ENCODE measurements at regions not wholly inside any gene's neighbourhood (a gene's known extent, or its start where the extent isn't known, plus 50 kb on each side); places are given as distances from the start of the nearest gene placed in this dataset.

DNA sequence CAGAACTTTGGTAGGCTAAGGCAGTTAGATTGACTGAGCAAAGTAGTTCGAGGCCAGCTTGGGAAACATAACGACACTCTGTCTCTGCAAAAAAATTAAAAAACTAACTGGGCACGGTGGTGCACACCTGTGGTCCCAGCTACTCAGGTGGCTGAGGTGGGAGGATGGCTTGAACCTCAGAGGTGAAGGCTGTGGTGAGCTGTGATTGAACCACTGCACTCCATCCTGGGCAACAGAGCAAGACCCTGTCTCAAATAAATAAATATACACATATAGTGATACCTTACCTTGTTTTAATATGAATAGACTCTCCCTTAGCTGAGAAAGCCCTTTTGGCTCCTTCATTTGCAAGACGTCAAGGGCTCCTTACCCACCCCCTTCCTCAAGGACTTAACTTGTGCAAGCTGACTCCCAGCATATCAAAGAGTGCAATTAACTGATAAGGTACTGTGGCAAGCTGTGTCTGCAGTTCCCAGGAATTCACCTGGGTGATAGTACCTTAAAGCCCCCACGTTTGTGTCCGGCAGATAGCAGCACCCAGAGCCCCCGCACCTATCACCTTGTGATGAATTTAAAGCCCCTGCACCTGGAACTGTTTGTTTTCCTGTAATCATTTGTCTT, 655.6 kb upstream of the GALNTL6 start:
- DNase-seq (no peak), ATAC-seq (no peak)

DNA sequence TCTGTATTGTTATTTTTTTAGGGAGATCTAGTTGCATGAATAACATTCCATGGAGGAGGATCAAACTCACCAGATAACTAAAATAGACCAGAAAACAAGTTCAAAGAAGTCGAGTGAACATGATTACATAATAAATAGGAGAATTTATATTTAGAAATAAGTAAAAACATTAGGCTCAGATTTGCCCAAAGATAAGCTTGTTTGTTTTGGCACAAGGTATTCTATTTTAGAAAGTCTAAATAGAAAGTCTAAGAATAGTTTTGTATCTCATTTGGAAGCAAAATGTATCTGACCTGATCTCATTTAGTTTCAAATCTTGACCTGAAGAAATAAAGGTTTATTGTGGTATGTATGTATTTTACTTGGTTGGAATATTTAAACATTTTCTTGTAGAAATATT, 670.6 kb upstream of the GALNTL6 start:
- DNase-seq, result no peak
- ATAC-seq, result no peak

DNA sequence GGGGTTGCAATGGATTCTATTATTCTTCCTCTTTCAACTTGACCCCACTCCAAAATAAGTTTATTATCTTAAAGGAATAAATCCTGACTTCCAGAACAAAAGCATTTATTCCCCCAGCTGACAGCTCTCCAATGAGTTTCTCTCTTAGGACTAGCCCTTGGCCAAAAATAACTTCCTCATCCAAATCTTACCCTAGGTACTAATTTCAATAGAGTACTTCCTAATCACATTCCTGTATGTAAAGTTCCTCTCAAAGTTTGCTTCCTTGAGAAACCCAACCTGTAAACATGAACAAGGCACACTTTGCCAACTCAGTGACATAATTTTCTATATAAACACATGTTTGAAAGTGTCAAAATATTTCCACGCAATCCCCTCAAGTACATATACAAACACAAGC, 671.2 kb upstream of the GALNTL6 start:
- ATAC-seq (no peak), DNase-seq (no peak)

DNA sequence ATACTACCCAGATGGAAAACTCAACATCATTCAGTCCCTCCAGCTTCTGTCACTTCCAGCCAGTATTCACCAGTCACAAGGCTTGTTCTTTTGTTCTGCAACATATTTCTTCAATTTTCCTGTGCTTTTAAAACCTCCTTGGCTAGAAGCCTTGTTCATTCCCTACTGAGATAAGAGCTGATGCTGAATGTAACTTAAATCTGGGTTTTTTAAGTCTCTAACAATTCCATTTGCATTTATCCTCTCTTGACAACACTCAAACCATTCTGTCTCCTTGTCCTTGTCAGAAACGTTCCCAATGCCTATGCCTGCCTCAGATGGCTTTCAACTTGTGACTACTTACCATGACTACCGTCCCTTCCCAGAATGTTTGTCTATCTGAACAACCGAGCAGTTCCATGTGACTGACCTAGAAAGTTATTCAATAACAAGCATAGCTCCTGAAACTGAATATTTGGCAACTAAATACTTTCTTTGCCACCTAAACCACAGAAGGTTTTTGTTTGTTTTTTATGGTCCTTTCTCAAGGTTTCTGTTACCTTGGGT, 682.9 kb upstream of the GALNTL6 start:
- no peak for ATAC-seq
- no peak for DNase-seq

DNA sequence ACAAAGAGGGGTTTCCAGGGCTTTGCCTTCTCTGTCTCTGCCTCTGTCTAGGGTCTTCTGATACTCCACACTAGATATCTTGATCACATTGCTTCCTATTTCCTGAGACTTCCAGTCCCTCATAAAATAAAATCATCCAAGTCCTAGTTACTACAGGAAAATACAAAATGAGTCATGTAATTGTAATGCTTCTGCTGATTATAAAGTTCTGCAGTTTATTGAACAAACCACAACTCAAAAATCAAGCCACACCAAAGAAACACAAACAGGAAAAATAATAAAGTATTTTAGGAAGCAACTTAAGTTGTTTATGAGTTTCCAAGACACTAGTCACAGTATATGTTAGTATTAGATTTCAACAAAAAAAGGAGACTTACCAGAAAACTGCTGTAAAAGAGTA, 695.1 kb upstream of the GALNTL6 start:
- no peak for DNase-seq
- no peak for ATAC-seq

DNA sequence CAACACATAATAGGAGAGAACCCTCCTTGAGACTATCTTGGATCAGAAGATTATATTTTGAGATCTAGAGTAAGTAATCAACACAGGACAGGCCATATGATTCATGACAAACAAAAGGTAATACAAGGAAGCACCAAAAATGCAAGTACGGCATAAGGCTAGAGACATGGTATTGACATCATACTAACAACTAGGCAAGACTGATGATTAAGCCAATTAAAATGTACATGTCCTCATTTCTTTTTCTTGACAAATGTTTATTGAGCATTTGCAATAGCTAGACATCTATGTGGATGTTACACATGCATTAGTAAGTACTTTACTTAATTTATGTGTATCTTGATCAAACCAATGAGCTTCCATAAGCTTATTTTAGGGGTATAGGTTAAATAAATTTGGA, 695.7 kb upstream of the GALNTL6 start:
- DNase-seq (no peak), ATAC-seq (no peak)

DNA sequence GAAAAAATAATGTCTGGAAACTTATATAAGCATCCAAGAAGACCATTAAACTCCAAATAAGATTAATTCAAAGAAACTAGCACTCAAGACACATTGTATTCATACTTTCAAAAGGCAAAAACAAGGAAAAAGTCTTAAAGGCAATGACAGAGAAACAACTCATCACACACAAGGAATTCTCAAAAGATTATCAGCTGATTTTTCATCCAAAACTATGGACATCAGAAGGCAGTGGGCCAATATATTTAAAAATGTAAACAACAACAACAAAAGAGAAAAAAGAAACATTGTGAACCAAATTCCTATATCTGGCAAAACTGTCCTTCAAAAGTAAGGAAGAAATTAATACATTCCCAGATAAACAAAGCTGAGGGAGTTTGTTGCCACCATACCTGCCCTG, 711.4 kb upstream of the GALNTL6 start:
- DNase-seq (no peak), ATAC-seq (no peak)

DNA sequence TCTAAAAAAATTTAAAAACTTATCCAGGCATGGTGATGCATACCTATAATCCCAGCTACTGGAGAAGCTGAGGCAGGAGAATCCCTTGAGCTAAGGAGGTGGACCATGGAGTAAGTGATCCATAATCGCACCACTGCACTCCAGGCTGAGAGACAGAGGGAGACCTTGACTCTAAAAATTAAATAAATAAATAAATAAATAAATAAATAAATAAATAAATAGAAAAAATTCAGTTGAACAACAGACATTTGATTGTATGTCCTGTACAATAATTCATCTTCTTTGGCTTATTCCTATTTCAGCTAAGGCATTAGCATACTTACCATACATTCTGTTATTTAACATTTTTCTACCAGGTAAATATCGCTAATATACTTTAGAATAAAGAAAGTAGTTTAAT, 726.1 kb upstream of the GALNTL6 start:
- DNase-seq (no peak), ATAC-seq (no peak)

DNA sequence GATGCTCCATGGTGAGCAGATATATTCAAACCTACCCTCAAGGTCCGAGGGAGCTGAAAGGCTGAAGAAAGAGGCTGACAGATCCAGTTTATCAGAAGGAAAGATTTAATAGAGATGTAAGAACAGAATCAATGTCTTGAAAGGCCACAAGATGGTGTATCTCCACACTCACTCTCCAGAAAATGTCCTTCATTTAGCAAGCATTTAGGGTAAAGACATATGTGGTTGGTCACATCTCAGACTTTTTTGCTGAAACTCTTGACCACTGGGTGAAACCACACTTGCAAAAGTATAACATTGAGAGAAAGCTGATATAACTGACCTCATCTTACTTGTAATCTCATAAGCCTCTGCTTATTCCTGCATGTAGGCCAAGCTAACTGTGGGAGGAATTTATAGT, 745.8 kb upstream of the GALNTL6 start:
- ATAC-seq (no peak), DNase-seq (no peak)

DNA sequence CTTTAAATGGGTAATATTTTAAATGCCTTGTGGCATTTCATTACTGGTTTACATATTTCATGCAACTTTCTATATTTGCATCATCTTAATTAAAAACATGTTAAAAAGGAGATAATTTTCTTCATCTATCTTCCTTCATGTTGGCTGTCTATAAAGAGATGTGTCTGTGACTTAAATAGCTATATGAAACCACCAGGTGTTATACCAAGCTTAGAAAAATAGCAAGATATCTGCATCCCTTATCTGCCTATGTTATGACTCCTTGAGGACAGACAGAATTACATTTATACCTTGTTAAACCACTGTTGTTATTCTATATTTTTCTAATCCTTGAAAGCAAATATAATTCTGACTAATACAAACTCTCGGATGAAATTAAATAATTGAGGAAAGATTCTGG, 763.8 kb upstream of the GALNTL6 start:
- no peak for DNase-seq
- no peak for ATAC-seq

DNA sequence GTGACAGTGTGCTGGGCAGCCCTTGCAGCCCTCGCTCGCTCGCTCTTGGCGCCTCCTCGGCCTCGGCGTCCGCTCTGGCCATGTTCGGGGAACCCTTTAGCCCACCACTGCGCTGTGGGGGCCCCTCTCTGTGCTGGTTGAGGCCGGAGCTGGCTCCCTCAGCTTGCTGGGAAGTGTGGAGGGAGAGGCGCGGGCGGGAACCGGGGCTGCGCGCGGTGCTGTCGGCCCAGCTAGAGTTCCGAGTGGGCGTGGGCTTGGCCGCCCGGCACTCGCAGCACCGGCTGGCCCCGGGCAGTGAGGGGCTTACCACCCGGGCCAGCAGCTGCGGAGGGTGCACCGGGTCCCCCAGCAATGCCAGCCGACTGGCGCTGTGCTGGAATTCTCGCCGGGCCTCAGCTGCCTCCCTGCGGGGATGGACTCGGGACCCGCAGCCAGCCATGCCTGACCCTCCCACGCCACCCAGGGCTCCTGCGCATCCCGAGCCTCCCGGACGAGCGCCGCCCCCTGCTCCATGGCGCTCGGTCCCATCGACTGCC, 770.1 kb upstream of the GALNTL6 start:
- ATAC-seq (no peak), DNase-seq (no peak)

DNA sequence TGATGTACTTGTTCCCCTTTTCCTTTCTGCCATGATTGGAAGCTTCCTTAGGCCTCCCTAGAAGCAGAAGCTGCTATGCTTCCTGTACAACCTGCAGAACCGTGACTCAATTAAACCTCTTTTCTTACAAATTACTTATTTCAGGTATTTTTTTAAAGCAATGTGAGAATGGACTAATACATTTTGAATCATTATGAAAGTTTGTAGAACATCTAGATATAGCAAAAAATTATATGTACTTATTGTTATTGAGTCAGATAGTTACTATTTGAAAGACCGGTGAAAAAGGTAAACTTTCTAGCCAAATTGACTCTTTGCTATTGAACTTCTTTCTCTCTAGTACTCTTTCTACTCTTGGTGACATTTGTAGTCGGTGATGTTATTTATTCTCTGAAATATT, 777.3 kb upstream of the GALNTL6 start:
- DNase-seq (no peak), ATAC-seq (no peak)

DNA sequence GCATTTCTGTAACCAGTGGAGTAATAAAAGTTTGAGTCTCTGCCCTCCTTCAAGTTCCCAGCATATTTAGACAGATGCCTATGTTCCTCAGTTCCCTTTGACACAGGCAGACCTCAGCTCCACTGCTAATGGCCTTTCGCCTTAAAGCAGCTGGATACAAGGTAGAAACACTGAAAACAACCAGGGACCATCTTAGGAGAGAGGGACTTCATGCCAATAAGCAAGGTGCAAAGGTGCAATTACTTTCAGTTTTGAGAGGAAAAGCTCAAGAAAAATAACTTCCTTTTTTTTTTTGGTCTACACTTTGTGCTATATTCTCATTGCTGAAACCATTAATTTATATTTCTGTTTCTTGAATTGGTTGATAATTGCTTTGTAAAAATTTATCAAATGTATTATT, 781.9 kb upstream of the GALNTL6 start:
- ATAC-seq (no peak), DNase-seq (no peak)

DNA sequence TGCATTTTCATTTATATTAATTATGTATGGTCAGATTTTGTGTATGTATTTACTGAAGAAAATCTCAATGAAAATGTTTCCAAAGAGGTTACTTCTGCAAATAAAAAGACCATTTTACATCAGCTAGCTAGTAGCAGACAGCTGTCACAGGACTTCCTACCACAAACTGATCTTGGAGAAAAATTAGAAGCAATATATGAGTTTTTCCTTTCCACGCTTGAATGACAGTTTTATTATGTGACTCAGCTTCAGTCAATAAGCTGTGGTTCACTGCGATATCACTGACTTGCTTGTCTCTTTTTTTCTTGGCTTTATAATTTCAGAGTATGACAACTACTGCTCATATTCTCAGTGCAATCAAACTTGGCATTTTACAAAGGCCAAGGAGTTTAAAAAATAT, 787.4 kb upstream of the GALNTL6 start:
- DNase-seq (no peak), ATAC-seq (no peak)

DNA sequence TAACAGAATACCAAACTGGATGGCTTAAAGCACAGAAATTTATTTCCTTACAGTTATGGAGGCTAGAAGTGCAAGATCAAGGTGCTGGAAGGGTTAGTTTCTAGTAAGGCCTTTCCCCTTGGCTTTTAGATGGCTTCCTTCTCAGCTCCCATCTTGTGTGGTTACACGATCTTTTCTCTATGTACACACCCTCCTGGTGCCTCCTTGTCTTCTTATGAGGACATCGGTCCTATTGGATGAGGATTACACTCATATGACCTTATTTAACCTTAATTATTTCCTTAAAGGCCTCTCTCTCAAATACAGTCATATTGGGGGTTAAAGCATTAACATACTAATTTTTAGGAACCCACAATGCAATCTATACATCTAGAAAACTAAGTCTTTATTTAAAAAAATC, 787.9 kb upstream of the GALNTL6 start:
- DNase-seq (no peak), ATAC-seq (no peak)

DNA sequence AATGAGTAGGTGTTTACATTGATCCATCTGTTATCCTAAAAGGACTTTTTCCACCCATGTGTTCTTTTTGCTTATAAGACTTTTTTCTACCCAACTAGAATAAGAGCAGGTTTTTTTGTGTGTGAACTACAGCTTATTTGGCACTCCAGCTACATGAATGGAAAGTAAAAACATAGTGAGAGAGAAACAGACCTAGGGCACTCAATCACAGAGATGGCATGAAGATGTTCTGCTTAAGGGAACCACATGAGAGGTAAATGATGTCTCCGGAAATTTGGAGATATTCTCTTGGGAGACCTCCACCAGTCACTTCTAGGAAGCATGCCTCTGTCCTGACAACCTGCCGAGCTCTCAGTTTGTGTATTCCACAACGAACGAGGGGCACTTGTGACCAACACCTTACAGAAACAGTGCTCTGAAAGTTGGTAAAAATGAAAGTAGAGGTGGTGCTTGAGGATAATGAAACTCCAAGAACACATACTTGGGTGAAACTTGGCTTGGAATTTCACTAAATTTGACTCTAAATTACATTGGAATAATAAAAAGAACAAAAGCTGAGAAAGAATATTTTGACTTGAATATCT, 788.4 kb upstream of the GALNTL6 start:
- no peak for DNase-seq
- ATAC-seq, result no peak

DNA sequence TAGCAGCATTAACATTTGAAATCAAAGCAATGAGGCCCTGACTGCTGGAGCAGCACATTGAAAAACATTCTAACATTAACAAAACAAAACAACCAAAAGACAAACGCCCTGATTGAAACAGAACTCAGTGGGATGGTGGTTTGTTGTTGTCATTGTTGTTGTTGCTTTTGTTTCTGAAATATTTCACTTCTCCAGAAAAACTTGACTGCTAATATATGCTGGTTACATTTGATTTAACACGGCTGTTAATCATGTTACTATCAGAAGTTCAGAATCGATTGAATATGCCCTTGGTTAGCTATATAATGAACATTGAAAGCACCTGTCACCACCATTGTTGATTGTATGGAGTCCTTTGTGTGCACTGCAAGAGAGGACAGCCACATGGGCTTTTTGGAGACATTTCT, 790.4 kb upstream of the GALNTL6 start:
- ATAC-seq (no peak), DNase-seq (no peak)

DNA sequence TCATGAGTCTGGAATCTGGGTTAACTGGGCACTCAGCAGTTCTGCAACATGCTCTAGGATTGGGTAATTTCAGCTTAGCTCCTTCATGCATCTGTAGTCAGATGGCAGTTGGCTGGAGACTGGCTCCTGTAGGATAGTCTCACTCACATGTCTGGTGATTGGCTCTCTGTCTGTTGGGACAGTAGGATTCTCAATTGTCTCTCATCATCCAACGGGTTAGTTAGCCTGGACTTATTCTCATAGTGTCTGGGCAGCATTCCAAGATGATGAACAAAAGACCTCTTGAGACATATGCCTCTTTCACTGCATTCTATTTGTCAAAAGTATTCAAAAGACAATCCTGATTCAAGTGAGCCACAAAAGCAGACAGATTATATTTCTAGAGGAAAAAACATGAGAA, 795.6 kb upstream of the GALNTL6 start:
- DNase-seq, result no peak

DNA sequence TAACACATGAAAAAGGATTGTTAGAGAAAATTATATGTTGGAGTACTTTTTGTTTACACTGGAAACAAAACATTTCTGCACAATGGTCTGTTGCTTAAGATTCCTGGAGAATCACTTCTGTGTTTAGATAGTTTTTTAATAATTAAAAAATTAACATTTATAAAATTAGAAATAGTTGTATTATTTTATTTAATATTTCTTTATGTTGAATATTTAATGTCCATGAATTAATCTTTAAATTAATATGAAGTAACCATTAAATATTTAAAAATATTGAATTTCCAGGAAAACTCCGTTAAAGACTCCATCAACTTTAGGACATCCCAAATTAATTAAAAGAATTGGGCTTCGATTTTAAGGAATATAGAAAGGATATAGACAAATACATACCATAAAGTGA, 797.1 kb upstream of the GALNTL6 start:
- DNase-seq (no peak), ATAC-seq (no peak)

More for the DNA sequence above, 795.6 kb upstream of the GALNTL6 start:
- no peak for ATAC-seq

DNA sequence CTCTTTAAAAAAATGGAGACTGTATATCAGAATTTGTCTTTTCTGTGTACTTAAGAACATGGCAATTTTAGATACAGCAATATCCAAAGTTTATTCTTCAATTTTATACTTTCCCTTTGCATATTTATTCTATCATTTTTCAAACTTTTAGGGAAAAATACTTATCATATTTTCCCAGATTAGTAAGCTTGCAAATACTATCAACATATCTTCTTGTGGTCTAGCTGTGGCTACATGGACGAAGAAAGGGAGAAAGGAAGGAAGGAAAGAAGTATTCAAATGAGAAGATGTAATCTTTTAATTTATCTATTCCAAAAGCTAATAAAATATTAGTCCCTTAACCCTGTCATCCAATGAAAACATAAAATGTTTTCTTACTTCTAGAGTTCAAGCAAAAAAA, 797.8 kb upstream of the GALNTL6 start:
- no peak for ATAC-seq
- no peak for DNase-seq

DNA sequence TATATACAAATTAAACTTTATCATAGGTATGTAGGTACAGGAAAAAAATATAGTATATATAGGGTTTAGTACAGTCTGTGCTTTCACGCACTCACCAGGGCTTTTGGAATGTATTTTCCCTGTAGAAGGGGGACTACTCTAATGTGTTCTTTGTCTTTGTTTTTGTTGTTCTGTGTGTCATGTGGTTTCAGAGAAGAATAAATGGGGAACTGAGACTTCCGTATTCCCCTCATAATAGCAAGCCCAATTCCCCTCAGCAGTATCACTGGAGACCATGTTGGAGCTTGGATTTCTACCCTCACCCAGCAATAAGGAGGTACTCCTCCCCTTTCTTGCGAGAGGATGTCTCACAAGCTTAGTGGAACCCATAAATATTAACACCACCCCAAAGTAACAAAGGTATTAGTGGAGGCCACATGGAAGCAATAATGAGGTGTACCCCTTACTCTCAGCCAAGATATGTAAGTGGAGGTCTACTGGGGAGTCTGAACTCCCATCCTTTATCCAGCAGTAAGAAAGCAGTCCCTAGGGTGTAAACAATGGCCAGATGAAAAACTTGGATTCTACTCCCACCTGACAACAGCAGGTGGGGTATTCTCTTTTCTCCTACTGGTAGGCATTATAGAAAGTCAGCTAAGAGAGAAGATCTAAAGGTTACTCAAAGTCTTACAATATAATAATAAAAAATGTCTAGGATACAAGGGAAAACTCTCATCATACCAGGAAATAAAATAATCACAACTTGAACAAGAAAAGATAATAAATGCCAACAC, 805.4 kb upstream of the GALNTL6 start:
- ATAC-seq, result no peak
- no peak for DNase-seq

DNA sequence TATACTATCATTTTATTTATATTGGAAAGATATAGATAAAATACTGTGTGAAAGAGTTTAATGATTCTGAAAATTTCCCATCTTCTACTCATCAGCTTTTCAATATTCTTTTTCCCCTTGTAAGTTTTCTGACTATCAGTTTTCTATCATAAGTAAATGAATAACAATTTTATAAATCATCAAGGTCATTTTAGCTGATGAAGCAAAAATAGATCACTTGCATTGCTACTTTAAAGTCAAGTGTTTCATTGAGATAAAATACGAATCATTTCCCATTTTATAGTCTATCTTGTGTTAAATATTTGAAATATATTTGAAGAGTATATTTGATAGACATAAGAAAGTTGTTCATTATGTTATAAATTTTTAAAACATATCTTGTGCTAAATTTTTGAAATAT, 811.0 kb upstream of the GALNTL6 start:
- ATAC-seq, result no peak
- DNase-seq, result no peak

DNA sequence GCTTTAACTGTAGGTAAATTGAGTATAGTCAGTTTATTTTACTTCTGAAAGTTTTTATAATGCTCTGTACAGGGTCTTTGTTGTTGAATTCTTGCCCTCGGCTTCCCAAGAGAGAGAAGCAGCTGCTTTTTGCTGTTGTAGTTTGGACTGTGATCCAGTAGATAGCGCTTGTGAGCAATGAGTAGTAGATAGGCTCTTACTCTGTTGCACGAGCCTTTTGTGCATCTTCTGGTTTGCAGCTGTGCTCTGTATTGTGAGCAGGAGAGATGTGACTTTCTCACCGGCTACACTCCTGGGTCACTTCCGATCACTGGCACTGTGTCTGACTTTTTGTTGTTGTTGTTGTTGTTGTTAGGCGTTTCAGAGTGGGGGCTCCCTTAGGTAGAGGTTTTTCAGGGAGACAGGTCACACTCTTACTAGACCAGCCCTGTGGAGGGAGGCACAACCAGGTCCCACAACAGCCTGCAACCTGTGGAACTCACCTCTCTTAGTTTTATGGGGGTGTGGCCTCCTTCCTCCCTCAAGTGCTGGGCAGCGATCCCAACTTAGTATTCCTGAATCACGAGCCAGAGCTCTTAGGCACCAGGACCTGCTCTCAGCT, 822.1 kb upstream of the GALNTL6 start:
- DNase-seq (no peak), ATAC-seq (no peak)

Measured in stimulated activated naive CD8-positive, alpha-beta T cell treated with anti-CD3 and anti-CD28 coated beads, Interleukin-15, Interleukin-2, amounts not matched to agents 100 U/mL and 50 U/mL, for 24 hours (primary cell).